AG04450 (cell line): ENCODE measurements at regions not wholly inside any gene's neighbourhood (a gene's known extent, or its start where the extent isn't known, plus 50 kb on each side); places are given as distances from the start of the nearest gene placed in this dataset.

Source experiments
- CTCF ChIA-PET: fragments of 300-600, 350-600 bp; formaldehyde crosslinking; extraction: SDS; loops from one replicate; lab custom pipeline; 2022; ENCODE audit warnings: antibody characterized with exemption, inconsistent platforms; lab: Charles Lee
- POLR2A ChIA-PET: fragments of 350-600 bp; formaldehyde crosslinking; extraction: SDS; loops from one replicate; lab custom pipeline; 2021; ENCODE audit warnings: antibody characterized with exemption, inconsistent platforms; lab: Yijun Ruan, JAX
- DNase-seq: peaks from one replicate; pipeline ENCODE4 v3.0.0-alpha.2; 2011; ENCODE audit warnings: low read depth, low spot score
- H3K27ac ChIP-seq: one replicate; pipeline ENCODE4 v1.5.1; 2012; ENCODE audit warnings: low read depth, low read length, control low read depth
- H3K27me3 ChIP-seq: one replicate; pipeline ENCODE4 v1.6.0; 2012; ENCODE audit warnings: low read length; ENCODE audit not compliant: control insufficient read depth, insufficient read depth
- H3K4me3 ChIP-seq: 2 replicates; pipeline ENCODE4 v1.5.1; 2011; ENCODE audit warnings: mild to moderate bottlenecking, low read depth, low read length, control low read depth
- H3K9me3 ChIP-seq: 2 replicates; pipeline ENCODE4 v1.5.1; 2012; ENCODE audit warnings: low read length; ENCODE audit not compliant: control insufficient read depth, insufficient read depth
- TF ChIP-seq, protein P1 (sequence below): IDR thresholded peaks from 2 replicates; pipeline ENCODE4 v1.5.1; 2011; ENCODE audit warnings: low read depth, low read length, control low read depth, inconsistent platforms

DNA sequence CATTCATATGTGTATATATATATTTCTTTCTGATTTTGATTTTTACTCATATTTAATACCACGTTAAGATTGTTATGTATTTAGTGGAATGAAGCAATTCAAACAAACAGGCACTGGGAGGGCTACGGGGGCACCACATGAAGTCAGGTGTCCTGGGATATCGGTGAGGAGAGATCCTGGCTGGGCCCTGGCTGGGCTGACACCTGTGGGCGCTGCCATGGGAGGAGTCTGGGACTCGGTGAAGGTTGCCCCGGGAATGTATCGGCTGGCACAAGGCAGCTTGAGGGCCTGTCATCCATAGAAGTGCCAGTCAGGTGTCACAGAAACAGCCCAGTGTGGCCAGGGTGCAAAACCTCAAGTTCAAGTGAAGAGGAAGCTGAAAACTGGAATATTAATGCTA, 766.9 kb upstream of the ARPP21 start:
- DNase-seq = no peak
- Histone ChIP-seq H3K27ac (no peak overlapping the region), H3K4me3 (no peak overlapping the region), H3K27me3 (no peaks in the 10 kb centered on the region), H3K9me3 (peaks cover 12% of the 10 kb centered on the region)
- ChIA-PET POLR2A (no interaction called here), CTCF (no interaction called here)
- TF ChIP-seq, protein P1, sequence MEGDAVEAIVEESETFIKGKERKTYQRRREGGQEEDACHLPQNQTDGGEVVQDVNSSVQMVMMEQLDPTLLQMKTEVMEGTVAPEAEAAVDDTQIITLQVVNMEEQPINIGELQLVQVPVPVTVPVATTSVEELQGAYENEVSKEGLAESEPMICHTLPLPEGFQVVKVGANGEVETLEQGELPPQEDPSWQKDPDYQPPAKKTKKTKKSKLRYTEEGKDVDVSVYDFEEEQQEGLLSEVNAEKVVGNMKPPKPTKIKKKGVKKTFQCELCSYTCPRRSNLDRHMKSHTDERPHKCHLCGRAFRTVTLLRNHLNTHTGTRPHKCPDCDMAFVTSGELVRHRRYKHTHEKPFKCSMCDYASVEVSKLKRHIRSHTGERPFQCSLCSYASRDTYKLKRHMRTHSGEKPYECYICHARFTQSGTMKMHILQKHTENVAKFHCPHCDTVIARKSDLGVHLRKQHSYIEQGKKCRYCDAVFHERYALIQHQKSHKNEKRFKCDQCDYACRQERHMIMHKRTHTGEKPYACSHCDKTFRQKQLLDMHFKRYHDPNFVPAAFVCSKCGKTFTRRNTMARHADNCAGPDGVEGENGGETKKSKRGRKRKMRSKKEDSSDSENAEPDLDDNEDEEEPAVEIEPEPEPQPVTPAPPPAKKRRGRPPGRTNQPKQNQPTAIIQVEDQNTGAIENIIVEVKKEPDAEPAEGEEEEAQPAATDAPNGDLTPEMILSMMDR = no peak

DNA sequence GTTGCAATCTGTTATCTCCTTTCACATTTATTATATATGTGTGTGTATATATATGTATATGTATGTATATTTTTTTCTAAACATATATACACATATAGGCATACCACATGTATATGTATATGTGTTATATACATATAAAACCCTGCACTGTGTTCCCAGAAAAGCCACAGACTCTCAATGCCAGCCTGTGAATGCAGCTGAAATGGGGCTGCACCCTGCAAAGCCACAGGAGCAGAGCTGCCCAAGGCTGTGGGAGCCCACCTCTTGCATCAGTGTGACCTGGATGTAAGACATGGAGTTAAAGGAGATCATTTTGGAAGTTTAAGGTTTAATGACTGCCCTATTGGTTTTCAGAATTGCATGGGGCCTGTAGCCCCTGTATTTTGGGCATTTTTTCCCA, 762.3 kb upstream of the ARPP21 start:
- no peak overlapping the region for H3K27ac ChIP-seq
- ChIA-PET POLR2A (no interaction called here), CTCF (no interaction called here)
- no peak for DNase-seq
- H3K9me3 ChIP-seq = peaks cover 7% of the 10 kb centered on the region
- H3K27me3 ChIP-seq = no peaks in the 10 kb centered on the region
- no peak overlapping the region for H3K4me3 ChIP-seq
- TF ChIP-seq, protein P1 = no peak

DNA sequence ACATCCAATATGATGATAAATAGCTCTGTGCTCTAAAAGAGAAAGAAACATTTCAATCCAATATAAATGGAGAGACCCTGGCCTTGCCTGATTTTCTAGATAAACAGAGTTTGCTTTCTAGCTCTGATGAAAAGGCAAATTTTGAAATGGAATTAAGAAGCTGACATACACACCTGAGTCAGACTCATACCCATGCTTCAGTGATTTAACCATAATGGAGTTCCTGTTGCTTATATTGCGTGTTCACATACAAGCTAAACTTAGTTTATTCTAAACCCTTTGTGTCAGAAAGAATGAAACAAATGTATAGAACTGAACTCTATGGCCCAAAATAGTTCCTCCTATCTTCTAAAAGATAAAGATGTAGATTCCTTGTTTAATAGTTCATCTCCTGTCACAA, 760.8 kb upstream of the ARPP21 start:
- no peak overlapping the region for H3K4me3 ChIP-seq
- H3K9me3 ChIP-seq = peaks cover 4% of the 10 kb centered on the region
- DNase-seq = no peak
- TF ChIP-seq, protein P1 = no peak
- CTCF ChIA-PET = no interaction called here
- H3K27ac ChIP-seq = no peak overlapping the region
- no peaks in the 10 kb centered on the region for H3K27me3 ChIP-seq
- POLR2A ChIA-PET = no interaction called here

DNA sequence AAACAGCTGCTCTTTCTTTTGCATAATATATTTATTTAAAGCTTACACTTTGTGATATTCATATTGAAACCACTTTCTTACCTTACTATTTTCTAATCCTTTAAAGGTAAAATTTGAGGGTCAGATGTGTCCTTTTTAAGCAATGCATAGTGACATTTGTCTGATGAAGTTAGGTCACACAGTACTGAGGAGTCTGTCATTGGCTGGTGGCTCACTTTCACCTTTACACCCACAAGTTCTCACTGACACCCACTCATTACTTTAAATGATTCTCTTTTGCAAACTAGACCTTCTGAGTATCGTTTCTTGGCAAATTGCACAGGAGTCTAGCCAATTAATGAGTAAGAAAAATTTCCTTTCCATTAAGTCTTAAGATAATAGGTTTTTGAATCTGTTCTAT, 758.3 kb upstream of the ARPP21 start:
- TF ChIP-seq, protein P1 = no peak
- Histone ChIP-seq H3K9me3 (no peaks in the 10 kb centered on the region; the same call in 1 of the 2 replicates), H3K27me3 (no peaks in the 10 kb centered on the region), H3K4me3 (no peak overlapping the region), H3K27ac (no peak overlapping the region)
- CTCF ChIA-PET = no interaction called here
- no peak for DNase-seq
- POLR2A ChIA-PET = no interaction called here

DNA sequence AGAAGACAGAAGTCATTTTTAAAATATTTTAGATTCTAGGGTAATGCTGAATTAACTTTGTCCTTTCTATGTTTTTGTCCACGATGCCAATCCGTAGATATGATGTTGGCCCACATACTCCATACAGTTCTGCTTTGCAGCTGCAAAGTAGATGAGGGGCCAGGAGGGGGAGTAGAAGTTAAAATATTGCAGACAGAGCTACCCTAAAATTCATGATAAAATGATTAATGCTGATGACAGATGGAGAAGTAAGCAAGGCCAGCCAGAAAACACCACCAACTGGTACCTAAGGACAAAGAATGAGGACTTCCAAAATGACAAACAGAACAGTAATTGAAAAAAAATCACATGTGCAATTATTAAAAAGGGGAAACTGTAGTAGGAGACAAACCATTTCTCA, 756.6 kb upstream of the ARPP21 start:
- POLR2A ChIA-PET = no interaction called here
- no peak for DNase-seq
- H3K9me3 ChIP-seq = peaks cover 8% of the 10 kb centered on the region
- CTCF ChIA-PET = no interaction called here
- no peak overlapping the region for H3K4me3 ChIP-seq
- TF ChIP-seq, protein P1 = no peak
- no peaks in the 10 kb centered on the region for H3K27me3 ChIP-seq
- H3K27ac ChIP-seq = no peak overlapping the region
